A549 (cell line): ENCODE measurements at regions not wholly inside any gene's neighbourhood (a gene's known extent, or its start where the extent isn't known, plus 50 kb on each side); places are given as distances from the start of the nearest gene placed in this dataset.

Source experiments
- ESRRA ChIP-seq: fragments of 150-350 bp; IDR thresholded peaks from 2 replicates; pipeline ENCODE4 v1.6.1; 2014; ENCODE audit warnings: mild to moderate bottlenecking, low read length, borderline replicate concordance
- NFE2L2 ChIP-seq: fragments of 150-350 bp; conservative IDR thresholded peaks from 2 replicates; pipeline ENCODE4 v1.6.1; 2014; ENCODE audit warnings: low read length
- POLR2A ChIP-seq: IDR thresholded peaks from 2 replicates; pipeline ENCODE4 v1.6.1; 2012; ENCODE audit warnings: mild to moderate bottlenecking, low read length
- RAD21 ChIP-seq, 2 experiments: fragments of >200 bp in 1 of 2; sonication (Bioruptor Twin) in 1 of 2; formaldehyde crosslinking in 1 of 2; IDR thresholded peaks in 1 of 2; conservative IDR thresholded peaks in 1 of 2; 2 replicates in 1 of 2; 3 replicates in 1 of 2; pipeline ENCODE4 v1.6.1; 2012 to 2018; ENCODE audit warnings: inconsistent platforms in 1 of 2
- TF ChIP-seq, protein P1 (sequence below): fragments of >200 bp; sonication (Bioruptor Twin); formaldehyde crosslinking; IDR thresholded peaks from 3 replicates; pipeline ENCODE4 v1.5.1; 2016

DNA sequence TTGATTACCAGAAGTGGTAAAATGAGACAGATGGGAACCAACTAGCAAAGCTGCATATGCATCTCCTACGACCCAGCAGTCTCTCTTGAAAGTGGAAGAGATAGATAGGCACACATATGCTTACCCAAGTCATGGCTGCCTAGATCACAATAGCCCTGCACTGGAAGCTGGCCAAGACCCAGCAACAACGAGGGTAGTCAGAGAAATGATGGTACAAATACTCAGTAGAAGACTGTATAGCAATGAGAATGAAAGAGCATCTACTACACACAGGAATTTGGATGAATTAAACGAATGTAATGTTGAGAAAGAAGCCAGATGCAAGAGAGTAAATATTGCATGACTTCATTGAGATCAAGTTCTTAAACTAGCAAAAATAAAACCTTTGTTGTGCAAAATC is 100.3 kb upstream of the FAT1 start:
- TF ChIP-seq, protein P1, sequence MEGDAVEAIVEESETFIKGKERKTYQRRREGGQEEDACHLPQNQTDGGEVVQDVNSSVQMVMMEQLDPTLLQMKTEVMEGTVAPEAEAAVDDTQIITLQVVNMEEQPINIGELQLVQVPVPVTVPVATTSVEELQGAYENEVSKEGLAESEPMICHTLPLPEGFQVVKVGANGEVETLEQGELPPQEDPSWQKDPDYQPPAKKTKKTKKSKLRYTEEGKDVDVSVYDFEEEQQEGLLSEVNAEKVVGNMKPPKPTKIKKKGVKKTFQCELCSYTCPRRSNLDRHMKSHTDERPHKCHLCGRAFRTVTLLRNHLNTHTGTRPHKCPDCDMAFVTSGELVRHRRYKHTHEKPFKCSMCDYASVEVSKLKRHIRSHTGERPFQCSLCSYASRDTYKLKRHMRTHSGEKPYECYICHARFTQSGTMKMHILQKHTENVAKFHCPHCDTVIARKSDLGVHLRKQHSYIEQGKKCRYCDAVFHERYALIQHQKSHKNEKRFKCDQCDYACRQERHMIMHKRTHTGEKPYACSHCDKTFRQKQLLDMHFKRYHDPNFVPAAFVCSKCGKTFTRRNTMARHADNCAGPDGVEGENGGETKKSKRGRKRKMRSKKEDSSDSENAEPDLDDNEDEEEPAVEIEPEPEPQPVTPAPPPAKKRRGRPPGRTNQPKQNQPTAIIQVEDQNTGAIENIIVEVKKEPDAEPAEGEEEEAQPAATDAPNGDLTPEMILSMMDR = no peak
- TF ChIP-seq POLR2A = no peak
- TF ChIP-seq NFE2L2 = no peak
- no peak for TF ChIP-seq ESRRA
- no peak for TF ChIP-seq RAD21 (conservative IDR thresholded peaks at IDR 0.05 in 1 of 2, IDR thresholded peaks at IDR 0.05 in 1 of 2)
